OCI-LY7 (cell line): ENCODE measurements at regions not wholly inside any gene's neighbourhood (a gene's known extent, or its start where the extent isn't known, plus 50 kb on each side); places are given as distances from the start of the nearest gene placed in this dataset.

Experiments used
- BruUV-seq: library from RNA; stranded (reverse); fragments of 400-500 nt; replicated peaks from 2 replicates; lab custom pipeline; 2021; lab: Mats Ljungman, UMichigan
- CTCF ChIA-PET: fragments of 300-600 bp; sonication (Branson Sonifier 250); formaldehyde crosslinking; loops from one replicate; lab custom pipeline; 2022; ENCODE audit warnings: antibody characterized with exemption; ENCODE audit not compliant: unreplicated experiment; lab: Charles Lee
- POLR2A ChIA-PET: fragments of 300-600 bp; sonication (Branson Sonifier 250); formaldehyde crosslinking; loops from one replicate; lab custom pipeline; 2022; ENCODE audit warnings: antibody characterized with exemption; lab: Charles Lee
- DNase-seq: peaks from one replicate; pipeline ENCODE4 v3.0.0-alpha.2; 2015; ENCODE audit warnings: low spot score
- H2AFZ ChIP-seq: fragments of 200-600 bp; sonication (generic), shearing (Covaris generic); 2 replicates; pipeline ENCODE4 v1.6.1; 2014; ENCODE audit warnings: mild to moderate bottlenecking, antibody characterized with exemption, low read length, moderate library complexity
- H3K27ac ChIP-seq: fragments of 200-600 bp; sonication (generic); 2 replicates; pipeline ENCODE4 v1.5.1; 2014; ENCODE audit warnings: mixed run types, low read depth, mild to moderate bottlenecking, moderate library complexity, low read length, inconsistent platforms; ENCODE audit not compliant: poor library complexity, severe bottlenecking
- H3K36me3 ChIP-seq: fragments of 200-600 bp; sonication (generic); 2 replicates; pipeline ENCODE4 v1.6.1; 2014; ENCODE audit warnings: mild to moderate bottlenecking, antibody characterized with exemption, low read length, moderate library complexity, mixed read lengths; ENCODE audit not compliant: insufficient read depth
- H3K4me1 ChIP-seq: fragments of 200-600 bp; sonication (generic); 2 replicates; pipeline ENCODE4 v1.5.1; 2014; ENCODE audit warnings: mild to moderate bottlenecking, low read length; ENCODE audit not compliant: insufficient read depth, poor library complexity, severe bottlenecking
- H3K4me2 ChIP-seq: fragments of 200-600 bp; sonication (generic); 2 replicates; pipeline ENCODE4 v1.6.1; 2014; ENCODE audit warnings: mild to moderate bottlenecking, low read length
- H3K4me3 ChIP-seq: fragments of 200-600 bp; sonication (generic); 2 replicates; pipeline ENCODE4 v1.5.1; 2014; ENCODE audit warnings: mild to moderate bottlenecking, low read depth, low read length; ENCODE audit not compliant: poor library complexity, severe bottlenecking
- H3K79me2 ChIP-seq: fragments of 200-600 bp; sonication (generic); 2 replicates; pipeline ENCODE4 v1.6.1; 2016; ENCODE audit warnings: low read depth, mild to moderate bottlenecking, low read length, moderate library complexity, mixed read lengths; ENCODE audit not compliant: insufficient read depth
- H3K9me2 ChIP-seq: fragments of 200-600 bp; sonication (generic); 2 replicates; pipeline ENCODE4 v1.6.1; 2016; ENCODE audit warnings: mild to moderate bottlenecking, low read length, mixed read lengths; ENCODE audit not compliant: insufficient read depth
- H3K9me3 ChIP-seq: fragments of 200-600 bp; sonication (generic); 2 replicates; pipeline ENCODE4 v1.6.1; 2014; ENCODE audit warnings: mild to moderate bottlenecking, mixed run types, low read length, mixed read lengths
- H4K20me1 ChIP-seq: fragments of 200-600 bp; sonication (generic); 2 replicates; pipeline ENCODE4 v1.6.1; 2014; ENCODE audit warnings: mild to moderate bottlenecking, antibody characterized with exemption, low read length, moderate library complexity, mixed read lengths; ENCODE audit not compliant: insufficient read depth
- CTCF ChIP-seq: fragments of 200-600 bp; sonication (generic); conservative IDR thresholded peaks from 2 replicates; pipeline ENCODE4 v1.5.1; 2014; ENCODE audit warnings: mild to moderate bottlenecking, antibody characterized with exemption, low read length, moderate library complexity, mixed read lengths
- EZH2phosphoT487 ChIP-seq: fragments of 200-600 bp; sonication (generic); IDR thresholded peaks from 2 replicates; pipeline ENCODE4 v1.6.1; 2018; ENCODE audit warnings: low read depth, borderline replicate concordance, mild to moderate bottlenecking, mixed run types, antibody characterized with exemption, low read length, moderate library complexity, mixed read lengths
- intact Hi-C: fragments of 100-400 bp; cut with micrococcal nuclease; formaldehyde crosslinking; loops from one replicate; pipeline ENCODE4 v1.10.0; 2022; ENCODE audit not compliant: unreplicated experiment

DNA sequence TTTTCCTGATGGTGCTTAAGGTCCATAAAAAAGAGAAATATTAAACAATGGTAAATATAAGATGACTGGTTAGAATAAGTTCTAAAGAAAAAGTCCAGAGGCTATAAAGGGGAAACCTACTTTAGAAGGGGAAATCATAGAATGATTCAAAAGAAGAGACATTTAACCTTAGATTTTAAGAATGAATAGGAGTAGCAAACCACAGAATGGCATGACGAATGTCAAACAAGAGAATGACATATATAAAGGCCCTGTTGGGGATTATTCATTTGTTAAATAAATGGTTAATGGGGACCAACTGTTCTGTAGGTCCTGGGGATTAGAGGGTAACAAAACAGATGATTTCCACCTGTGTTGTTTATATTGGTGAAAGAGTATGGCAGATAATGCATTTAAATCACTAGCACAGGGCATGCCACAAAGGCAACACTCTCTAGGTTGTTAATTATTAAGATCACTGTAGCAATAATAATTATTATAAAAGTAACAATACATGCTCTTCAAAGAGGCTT is 495.2 kb upstream of the GRIA1 start:
- intact Hi-C loops = no loop called here
- no peak overlapping the region for H3K27ac ChIP-seq
- no TSS peak for BruUV-seq
- no peak overlapping the region for H2AFZ ChIP-seq
- no peaks in the 10 kb centered on the region for H3K36me3 ChIP-seq
- H4K20me1 ChIP-seq = no peaks in the 10 kb centered on the region
- ChIA-PET POLR2A (no interaction called here), CTCF (no interaction called here)
- no peaks in the 10 kb centered on the region for H3K9me2 ChIP-seq
- no peak for DNase-seq
- H3K79me2 ChIP-seq = no peaks in the 10 kb centered on the region
- H3K4me2 ChIP-seq = no peak overlapping the region
- no peak for TF ChIP-seq CTCF
- no peak for TF ChIP-seq EZH2phosphoT487
- H3K4me1 ChIP-seq = no peaks in the 10 kb centered on the region
- H3K4me3 ChIP-seq = no peak overlapping the region
- no peaks in the 10 kb centered on the region for H3K9me3 ChIP-seq

GRCh38 chr5:153005711-153006110 is 484.8 kb upstream of the GRIA1 start:
- H3K36me3 ChIP-seq = no peaks in the 10 kb centered on the region
- no peaks in the 10 kb centered on the region for H3K79me2 ChIP-seq
- no peak overlapping the region for H3K27ac ChIP-seq
- H3K9me3 ChIP-seq = no peaks in the 10 kb centered on the region
- no peaks in the 10 kb centered on the region for H4K20me1 ChIP-seq
- H3K4me1 ChIP-seq = no peaks in the 10 kb centered on the region
- POLR2A ChIA-PET = interaction anchor here (0.7 kb wide), 1 partner anchor 81 kb away, joined by 3 read pairs; no protein-coding TSS in a partner anchor
- no peak for TF ChIP-seq CTCF
- H3K4me3 ChIP-seq = no peak overlapping the region
- no peaks in the 10 kb centered on the region for H3K9me2 ChIP-seq
- CTCF ChIA-PET = no interaction called here
- intact Hi-C loops = no loop called here
- no peak overlapping the region for H3K4me2 ChIP-seq
- DNase-seq = no peak
- no TSS peak for BruUV-seq
- no peak overlapping the region for H2AFZ ChIP-seq

GRCh38 chr5:153006681-153007080 is 483.8 kb upstream of the GRIA1 start:
- ChIA-PET CTCF (no interaction called here), POLR2A (interaction anchor here (0.6 kb wide), 1 partner anchor 699 kb away, joined by 5 read pairs; no protein-coding TSS in a partner anchor)
- intact Hi-C loops = no loop called here
- no TSS peak for BruUV-seq
- Histone ChIP-seq H3K9me2 (no peaks in the 10 kb centered on the region), H3K9me3 (no peaks in the 10 kb centered on the region), H3K4me2 (no peak overlapping the region), H2AFZ (no peak overlapping the region), H4K20me1 (no peaks in the 10 kb centered on the region), H3K27ac (no peak overlapping the region), H3K79me2 (no peaks in the 10 kb centered on the region), H3K4me3 (no peak overlapping the region), H3K36me3 (no peaks in the 10 kb centered on the region), H3K4me1 (no peaks in the 10 kb centered on the region)
- no peak for DNase-seq
- TF ChIP-seq EZH2phosphoT487 = no peak
- no peak for TF ChIP-seq CTCF
